NB4 (cell line): ENCODE measurements at regions not wholly inside any gene's neighbourhood (a gene's known extent, or its start where the extent isn't known, plus 50 kb on each side); places are given as distances from the start of the nearest gene placed in this dataset.

Source experiments
- DNase-seq: peaks from one replicate; pipeline ENCODE4 v3.0.0; 2010; ENCODE audit warnings: low read depth
- H3K4me3 ChIP-seq: one replicate; pipeline ENCODE4 v1.5.1; 2011; ENCODE audit warnings: mild to moderate bottlenecking, low read depth, low read length, moderate library complexity
- CTCF ChIP-seq: IDR thresholded peaks from one replicate; pipeline ENCODE4 v1.5.1; 2012; ENCODE audit warnings: low read depth, low read length
- MAX ChIP-seq: IDR thresholded peaks from 2 replicates; pipeline ENCODE4 v1.6.1; 2011; ENCODE audit warnings: low read depth, low read length
- MYC ChIP-seq: IDR thresholded peaks from 2 replicates; pipeline ENCODE4 v1.6.1; 2011; ENCODE audit warnings: low read depth, low read length
- POLR2A ChIP-seq: IDR thresholded peaks from 2 replicates; pipeline ENCODE4 v1.6.1; 2011; ENCODE audit warnings: mild to moderate bottlenecking; ENCODE audit not compliant: insufficient read length; ENCODE audit errors: extremely low read depth

DNA sequence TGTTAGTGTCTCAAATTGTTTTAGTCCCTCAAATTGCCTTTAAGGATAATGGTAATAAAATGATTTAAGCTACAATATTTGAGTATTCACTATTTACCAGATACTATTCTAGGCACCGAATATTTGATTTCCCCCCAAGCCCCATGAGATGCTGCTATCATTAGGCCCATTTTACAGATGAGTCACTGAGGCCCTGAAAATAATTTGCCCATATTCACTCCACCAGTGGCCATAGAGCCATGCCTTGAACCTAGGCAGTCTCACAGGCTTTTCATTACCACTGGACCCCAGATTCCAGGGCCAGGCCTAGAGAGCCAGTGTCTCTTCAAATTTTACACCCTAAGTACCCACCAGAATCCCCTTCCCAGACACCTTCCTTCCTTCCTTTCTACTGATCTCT is 133.7 kb downstream of the LINC00237 start:
- DNase-seq, result no peak
- TF ChIP-seq MAX, result no peak
- no peak for TF ChIP-seq MYC
- no peak for TF ChIP-seq POLR2A
- TF ChIP-seq CTCF, result no peak
- H3K4me3 ChIP-seq, result no peak overlapping the region

GRCh38 chr20:20971810-20972209 is 134.3 kb downstream of the LINC00237 start:
- H3K4me3 ChIP-seq, result no peak overlapping the region
- TF ChIP-seq MYC (no peak), POLR2A (no peak), MAX (no peak), CTCF (no peak)

GRCh38 chr20:20970841-20971240 is 135.3 kb downstream of the LINC00237 start:
- DNase-seq, result no peak
- no peak overlapping the region for H3K4me3 ChIP-seq
- TF ChIP-seq POLR2A (no peak), MAX (no peak), MYC (no peak), CTCF (no peak)

More at GRCh38 chr20:20971810-20972209, 134.3 kb downstream of the LINC00237 start:
- DNase-seq, result no peak

DNA sequence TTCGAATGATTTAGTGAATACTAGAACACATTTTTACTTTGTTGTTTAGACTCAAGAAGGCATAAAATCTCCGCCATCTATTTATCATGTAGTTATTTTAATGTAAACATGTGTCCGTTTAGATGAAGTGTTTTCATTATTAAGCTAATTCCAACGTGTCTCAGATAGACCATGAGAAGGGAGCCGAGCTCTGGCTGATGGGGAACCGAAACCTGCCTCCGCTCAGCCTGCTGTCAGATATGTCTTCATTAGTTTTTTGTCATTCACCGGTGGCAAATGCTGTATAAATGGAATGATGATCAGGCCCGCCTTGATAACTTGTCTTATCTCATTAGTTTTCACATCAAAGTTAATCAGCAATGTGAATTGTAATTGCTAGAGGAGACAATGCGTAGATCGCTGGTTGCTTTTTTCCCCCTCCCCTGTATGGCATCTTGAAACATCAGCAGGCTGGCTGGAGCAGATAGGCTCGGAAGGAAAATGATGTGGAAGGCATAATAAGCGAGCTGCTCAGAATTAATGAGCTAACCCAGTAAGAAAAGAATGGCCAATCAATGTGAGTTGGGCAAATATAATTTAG is 136.4 kb downstream of the LINC00237 start:
- DNase-seq, result no peak
- H3K4me3 ChIP-seq, result no peak overlapping the region
- TF ChIP-seq CTCF (no peak), MAX (no peak), POLR2A (no peak), MYC (no peak)

DNA sequence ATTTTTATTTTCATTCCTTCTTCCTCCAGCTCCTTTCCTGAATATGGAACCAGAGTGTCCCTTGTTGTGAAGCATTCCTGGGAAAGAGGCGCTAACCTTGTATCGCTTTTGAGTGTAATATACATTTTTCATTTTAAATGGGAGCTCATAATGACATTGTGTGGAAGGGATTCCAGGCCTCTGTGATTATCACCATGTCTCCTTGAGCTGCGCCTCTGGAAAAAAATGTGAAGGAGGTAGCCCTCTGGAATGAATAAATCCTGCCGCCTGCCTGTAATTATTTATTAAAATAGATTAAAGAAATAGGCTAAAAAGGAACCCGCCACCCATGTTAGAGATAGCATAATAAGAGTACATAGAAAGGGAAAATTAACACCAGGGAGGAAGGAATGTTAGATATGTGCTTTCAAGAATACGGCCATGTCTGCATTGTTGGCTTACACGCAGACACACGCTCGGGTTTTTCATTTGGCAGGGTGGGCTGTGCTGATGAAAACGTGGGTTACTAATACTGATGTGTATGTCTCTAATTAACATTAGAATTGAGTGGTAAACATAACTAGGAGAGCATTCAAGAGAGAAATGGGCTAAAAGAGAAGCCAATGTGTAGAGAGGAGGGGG is 138.5 kb downstream of the LINC00237 start:
- DNase-seq, result no peak
- H3K4me3 ChIP-seq, result no peak overlapping the region
- TF ChIP-seq CTCF (no peak), MYC (no peak), POLR2A (no peak), MAX (no peak)
